BE2C (cell line): ENCODE measurements at regions not wholly inside any gene's neighbourhood (a gene's known extent, or its start where the extent isn't known, plus 50 kb on each side); places are given as distances from the start of the nearest gene placed in this dataset.

Experiments
- DNase-seq: peaks from one replicate; pipeline ENCODE4 v3.0.0-alpha.2; 2020
- H3K27me3 ChIP-seq: fragments of 250-450 bp; sonication (Bioruptor Pico); 2 replicates; pipeline ENCODE4 v1.5.1; 2020; ENCODE audit warnings: mild to moderate bottlenecking
- H3K36me3 ChIP-seq: fragments of 250-450 bp; sonication (Bioruptor Pico); 2 replicates; pipeline ENCODE4 v1.5.1; 2020; ENCODE audit warnings: mild to moderate bottlenecking
- H3K4me1 ChIP-seq: fragments of 250-450 bp; sonication (Bioruptor Pico); 2 replicates; pipeline ENCODE4 v1.5.1; 2020
- H3K4me3 ChIP-seq: 2 replicates; pipeline ENCODE4 v1.5.1; 2011; ENCODE audit warnings: low read depth, low read length
- H3K9me3 ChIP-seq: fragments of 250-450 bp; sonication (Bioruptor Pico); 2 replicates; pipeline ENCODE4 v1.5.1; 2020
- TF ChIP-seq, protein P1 (sequence below): IDR thresholded peaks from 2 replicates; pipeline ENCODE4 v1.5.1; 2012; ENCODE audit warnings: mild to moderate bottlenecking, low read depth, low read length

DNA sequence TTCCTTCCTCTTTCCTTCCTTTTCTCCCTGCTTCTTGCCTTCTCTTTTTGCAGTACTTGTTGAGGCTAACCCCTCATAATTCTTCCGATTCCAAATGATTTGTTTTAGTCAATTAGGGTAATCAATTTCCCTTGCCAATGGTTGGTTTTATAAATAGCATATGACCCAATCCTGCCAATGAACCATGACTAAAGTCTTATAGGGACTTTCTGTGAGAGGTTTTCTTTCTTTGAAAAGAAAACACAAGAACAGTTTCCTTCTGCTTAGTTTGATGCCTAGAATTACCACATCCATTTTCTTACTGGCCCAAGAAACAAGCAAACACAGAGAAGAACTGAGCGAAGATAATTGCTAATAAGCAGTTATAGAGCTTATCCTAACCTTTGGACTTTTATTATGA is 292.5 kb upstream of the SATB1 start:
- TF ChIP-seq, protein P1, sequence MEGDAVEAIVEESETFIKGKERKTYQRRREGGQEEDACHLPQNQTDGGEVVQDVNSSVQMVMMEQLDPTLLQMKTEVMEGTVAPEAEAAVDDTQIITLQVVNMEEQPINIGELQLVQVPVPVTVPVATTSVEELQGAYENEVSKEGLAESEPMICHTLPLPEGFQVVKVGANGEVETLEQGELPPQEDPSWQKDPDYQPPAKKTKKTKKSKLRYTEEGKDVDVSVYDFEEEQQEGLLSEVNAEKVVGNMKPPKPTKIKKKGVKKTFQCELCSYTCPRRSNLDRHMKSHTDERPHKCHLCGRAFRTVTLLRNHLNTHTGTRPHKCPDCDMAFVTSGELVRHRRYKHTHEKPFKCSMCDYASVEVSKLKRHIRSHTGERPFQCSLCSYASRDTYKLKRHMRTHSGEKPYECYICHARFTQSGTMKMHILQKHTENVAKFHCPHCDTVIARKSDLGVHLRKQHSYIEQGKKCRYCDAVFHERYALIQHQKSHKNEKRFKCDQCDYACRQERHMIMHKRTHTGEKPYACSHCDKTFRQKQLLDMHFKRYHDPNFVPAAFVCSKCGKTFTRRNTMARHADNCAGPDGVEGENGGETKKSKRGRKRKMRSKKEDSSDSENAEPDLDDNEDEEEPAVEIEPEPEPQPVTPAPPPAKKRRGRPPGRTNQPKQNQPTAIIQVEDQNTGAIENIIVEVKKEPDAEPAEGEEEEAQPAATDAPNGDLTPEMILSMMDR: no peak
- Histone ChIP-seq H3K9me3 (no peaks in the 10 kb centered on the region), H3K36me3 (no peaks in the 10 kb centered on the region), H3K4me1 (no peaks in the 10 kb centered on the region), H3K4me3 (no peak overlapping the region), H3K27me3 (no peaks in the 10 kb centered on the region)
- DNase-seq: no peak

DNA sequence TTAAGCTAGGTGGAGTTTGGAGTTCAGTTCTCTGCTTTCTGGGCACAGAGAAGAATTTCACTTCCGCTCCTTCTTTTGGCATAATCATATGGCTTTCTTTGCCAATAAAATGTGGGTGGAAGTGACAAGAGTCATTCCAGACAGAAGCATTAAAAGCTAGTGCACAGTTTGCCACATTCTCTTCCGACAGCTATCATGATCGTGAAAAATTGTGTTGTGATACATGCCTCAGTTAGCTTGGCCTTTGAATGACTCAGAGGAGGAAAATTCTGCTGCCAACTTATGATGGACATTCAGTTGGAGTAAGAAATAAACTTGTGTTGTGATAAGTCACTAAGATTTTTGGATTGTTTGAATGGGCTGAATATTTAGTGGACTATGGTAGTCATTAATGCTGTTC is 291.7 kb upstream of the SATB1 start:
- no peaks in the 10 kb centered on the region for H3K27me3 ChIP-seq
- TF ChIP-seq, protein P1: no peak
- H3K36me3 ChIP-seq: no peaks in the 10 kb centered on the region
- no peak overlapping the region for H3K4me3 ChIP-seq
- H3K4me1 ChIP-seq: no peaks in the 10 kb centered on the region
- DNase-seq: no peak
- H3K9me3 ChIP-seq: no peaks in the 10 kb centered on the region

DNA sequence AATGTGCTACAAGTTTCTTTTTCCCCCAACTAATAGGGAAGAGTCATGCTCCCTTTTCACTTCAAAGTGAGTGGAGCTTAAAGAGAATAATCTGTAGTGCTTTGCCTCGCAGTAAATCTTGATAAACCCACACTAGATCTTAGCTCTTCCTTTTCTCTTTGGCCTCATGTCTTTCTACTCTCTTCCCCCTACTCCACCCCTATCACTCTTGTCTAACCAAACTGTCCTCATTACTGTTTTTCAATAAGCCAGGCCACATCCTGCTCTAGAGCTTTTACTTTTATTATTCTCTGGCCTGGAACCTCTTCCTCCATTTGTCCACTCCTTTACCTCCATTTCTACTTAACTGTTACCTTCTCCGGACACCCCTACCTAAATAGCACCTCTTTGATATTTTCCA is 291.0 kb upstream of the SATB1 start:
- TF ChIP-seq, protein P1: no peak
- H3K27me3 ChIP-seq: no peaks in the 10 kb centered on the region
- H3K4me3 ChIP-seq: no peak overlapping the region
- no peaks in the 10 kb centered on the region for H3K9me3 ChIP-seq
- no peak for DNase-seq
- no peaks in the 10 kb centered on the region for H3K4me1 ChIP-seq
- no peaks in the 10 kb centered on the region for H3K36me3 ChIP-seq

DNA sequence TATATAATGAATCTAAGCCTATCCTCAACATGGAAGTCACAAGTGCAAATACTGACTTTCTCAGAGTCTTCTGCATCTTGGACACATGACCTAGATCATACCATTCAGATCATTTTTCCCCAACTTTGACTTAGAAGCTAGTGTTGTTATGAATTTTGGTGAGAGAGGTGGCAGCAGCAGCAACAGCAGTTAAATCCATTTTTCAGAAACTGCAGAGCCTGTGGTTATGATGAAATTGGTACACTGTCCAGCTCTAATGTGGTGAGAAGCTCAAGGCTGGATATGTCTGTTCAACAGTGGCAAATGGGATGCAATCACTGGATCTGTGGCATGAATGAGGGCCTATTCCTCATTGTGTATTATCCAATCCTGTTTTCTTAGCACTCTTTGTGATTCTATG is 290.1 kb upstream of the SATB1 start:
- H3K9me3 ChIP-seq: no peaks in the 10 kb centered on the region
- DNase-seq: no peak
- no peaks in the 10 kb centered on the region for H3K4me1 ChIP-seq
- H3K4me3 ChIP-seq: no peak overlapping the region
- no peaks in the 10 kb centered on the region for H3K27me3 ChIP-seq
- TF ChIP-seq, protein P1: no peak
- no peaks in the 10 kb centered on the region for H3K36me3 ChIP-seq

DNA sequence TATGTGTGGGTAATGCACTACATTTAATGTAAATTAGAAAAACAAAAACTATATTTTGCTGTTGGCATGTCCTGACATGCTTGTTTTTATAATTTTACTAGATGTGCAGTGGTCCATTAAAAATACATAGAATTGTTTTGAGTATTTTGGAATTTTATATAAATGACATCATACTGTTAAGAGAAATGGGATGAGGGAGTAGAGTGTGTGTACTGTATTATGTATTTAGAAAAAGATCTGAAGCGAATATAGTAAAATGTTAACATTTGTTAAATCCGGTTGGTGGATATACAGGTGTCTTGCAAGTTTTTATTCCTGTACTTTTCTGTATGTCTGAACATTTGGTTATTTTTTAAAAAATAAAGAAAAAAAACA is 288.4 kb upstream of the SATB1 start:
- Histone ChIP-seq H3K9me3 (no peaks in the 10 kb centered on the region), H3K4me1 (no peaks in the 10 kb centered on the region), H3K4me3 (no peak overlapping the region), H3K36me3 (no peaks in the 10 kb centered on the region), H3K27me3 (no peaks in the 10 kb centered on the region)
- DNase-seq: no peak
- TF ChIP-seq, protein P1: no peak

DNA sequence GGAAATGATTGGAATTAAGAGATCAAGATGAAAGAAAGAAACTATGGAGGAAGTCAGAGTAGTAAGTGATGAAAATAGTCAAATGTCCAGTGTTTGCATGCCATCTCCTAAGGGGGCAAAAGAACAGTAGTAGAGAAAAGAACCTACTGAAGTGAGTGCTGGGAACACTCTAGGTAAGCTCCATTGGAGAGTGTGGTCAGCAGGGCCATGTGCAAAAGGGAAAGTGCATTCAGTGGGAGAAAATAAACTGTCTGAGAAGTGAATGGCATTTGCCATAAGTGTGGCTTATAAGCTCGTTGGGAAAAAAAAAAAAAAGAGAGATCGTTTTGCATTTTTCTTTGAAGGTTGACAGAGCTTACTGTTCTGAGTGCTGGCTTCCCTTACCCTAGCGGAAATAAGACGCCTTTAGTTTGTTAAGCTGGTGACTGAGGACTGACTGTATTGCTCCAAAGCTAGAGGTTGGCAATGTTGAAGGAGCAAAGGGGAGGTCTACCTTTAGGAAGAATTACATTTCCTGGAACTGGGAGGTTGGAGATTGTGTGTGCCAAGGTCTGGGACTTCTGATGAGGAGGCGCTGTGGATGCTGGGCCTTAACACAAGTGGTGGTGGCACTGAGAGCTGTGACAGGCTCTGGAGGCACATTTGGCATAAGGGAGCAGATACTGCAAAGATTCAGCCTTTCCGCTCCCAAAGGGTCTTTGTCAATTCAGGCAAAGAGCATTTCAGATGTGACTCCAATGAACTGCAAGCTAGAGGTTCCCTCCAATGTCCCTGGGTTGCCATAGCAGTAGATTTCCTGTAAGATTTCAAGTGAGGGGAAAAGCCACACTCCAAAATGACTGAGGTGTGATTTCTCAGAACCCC is 287.8 kb upstream of the SATB1 start:
- Histone ChIP-seq H3K4me3 (no peak overlapping the region), H3K36me3 (no peaks in the 10 kb centered on the region), H3K4me1 (no peaks in the 10 kb centered on the region), H3K27me3 (no peaks in the 10 kb centered on the region), H3K9me3 (no peaks in the 10 kb centered on the region)
- no peak for DNase-seq
- TF ChIP-seq, protein P1: no peak
